ENCODE measurements at regions not wholly inside any gene's neighbourhood (a gene's known extent, or its start where the extent isn't known, plus 50 kb on each side); places are given as distances from the start of the nearest gene placed in this dataset.

- Histone ChIP-seq H3K36me3 (no peaks in the 10 kb centered on the region), H3K27ac (peak overlapping the region in 1 of 2 donors; percentile 28), H3K4me1 (peaks cover 0 to 66% (median 44%) of the 10 kb centered on the region in 4 donors), H3K27me3 (no peaks in the 10 kb centered on the region), H3K4me3 (no peak overlapping the region), H3K9me3 (no peaks in the 10 kb centered on the region)
- TF ChIP-seq CTCF (IDR thresholded peaks at IDR 0.05): no peak
- intact Hi-C loops (cut with DNase I; ENCODE audit: low total_unique reads): no loop called here
- DNase-seq: no peak
These were observed 623.5 kb upstream of the TBL1XR1 start for GRCh38 chr3:177820683-177821316.

- no peak for DNase-seq
- no peak overlapping the region for H3K4me3 ChIP-seq
- H3K4me1 ChIP-seq: peaks cover 0 to 55% (median 34%) of the 10 kb centered on the region in 4 donors
- intact Hi-C loops (cut with DNase I; ENCODE audit: low total_unique reads): no loop called here
- H3K9me3 ChIP-seq: no peaks in the 10 kb centered on the region
- peak overlapping the region in 1 of 2 donors; percentile 24 for H3K27ac ChIP-seq
- TF ChIP-seq CTCF (IDR thresholded peaks at IDR 0.05): no peak
- no peaks in the 10 kb centered on the region for H3K27me3 ChIP-seq
- no peaks in the 10 kb centered on the region for H3K36me3 ChIP-seq
These were observed 625.4 kb upstream of the TBL1XR1 start for GRCh38 chr3:177822681-177823096.

- intact Hi-C loops (cut with DNase I; ENCODE audit: low total_unique reads): no loop called here
These were observed 626.5 kb upstream of the TBL1XR1 start for GRCh38 chr3:177823701-177824189.

GRCh38 chr3:177824190-177824786 lies 627.0 kb upstream of the TBL1XR1 start:
- DNase-seq: peak; percentile 85 to 87
- Histone ChIP-seq H3K9me3 (no peaks in the 10 kb centered on the region), H3K27me3 (no peaks in the 10 kb centered on the region), H3K4me3 (no peak overlapping the region), H3K27ac (peak overlapping the region; percentile 67 to 71), H3K4me1 (peaks cover 0 to 59% (median 34%) of the 10 kb centered on the region in 4 donors), H3K36me3 (no peaks in the 10 kb centered on the region)
- intact Hi-C loops (cut with DNase I; ENCODE audit: low total_unique reads): no loop called here
- TF ChIP-seq CTCF (IDR thresholded peaks at IDR 0.05): no peak

More at GRCh38 chr3:177823701-177824189, 626.5 kb upstream of the TBL1XR1 start:
- Histone ChIP-seq H3K36me3 (no peaks in the 10 kb centered on the region), H3K4me1 (peaks cover 0 to 59% (median 34%) of the 10 kb centered on the region in 4 donors), H3K27me3 (no peaks in the 10 kb centered on the region), H3K4me3 (no peak overlapping the region), H3K9me3 (no peaks in the 10 kb centered on the region), H3K27ac (peak overlapping the region; percentile 28 to 71)
- DNase-seq: no peak
- TF ChIP-seq CTCF (IDR thresholded peaks at IDR 0.05): no peak

GRCh38 chr3:177824841-177825240 lies 627.6 kb upstream of the TBL1XR1 start:
- H3K27ac ChIP-seq: peak overlapping the region; percentile 67 to 71
- no peaks in the 10 kb centered on the region for H3K27me3 ChIP-seq
- no peak overlapping the region for H3K4me3 ChIP-seq
- no peak for TF ChIP-seq CTCF (IDR thresholded peaks at IDR 0.05)
- no peaks in the 10 kb centered on the region for H3K36me3 ChIP-seq
- peaks cover 0 to 61% (median 34%) of the 10 kb centered on the region in 4 donors for H3K4me1 ChIP-seq
- intact Hi-C loops (cut with DNase I; ENCODE audit: low total_unique reads): no loop called here
- no peaks in the 10 kb centered on the region for H3K9me3 ChIP-seq
- no peak for DNase-seq
